B cell (primary cell): ENCODE measurements at regions not wholly inside any gene's neighbourhood (a gene's known extent, or its start where the extent isn't known, plus 50 kb on each side); places are given as distances from the start of the nearest gene placed in this dataset.

Experiments used
- ATAC-seq: fragments of 200-7000 bp; cut with Tn5 transposase; one replicate; pipeline ENCODE4 v1.10.0; 2021; ENCODE audit warnings: low read depth, mild to moderate bottlenecking, moderate number of reproducible peaks, moderate library complexity
- CTCF ChIA-PET: fragments of 350-600 bp; sonication (Branson Sonifier 250); formaldehyde crosslinking; loops from one replicate; lab custom pipeline; 2021; ENCODE audit warnings: antibody characterized with exemption, inconsistent platforms; lab: Charles Lee
- POLR2A ChIA-PET: fragments of 350-600 bp; sonication (Branson Sonifier 250); formaldehyde crosslinking; loops from one replicate; lab custom pipeline; 2021; ENCODE audit warnings: antibody characterized with exemption; lab: Charles Lee
- DNase-seq: peaks from one replicate; pipeline ENCODE4 v3.0.0; 2013
- H2AFZ ChIP-seq: 2 replicates; pipeline ENCODE4 v1.6.1; 2012; ENCODE audit warnings: mild to moderate bottlenecking, low read depth, low read length; ENCODE audit not compliant: insufficient read depth, poor library complexity, severe bottlenecking
- H3K27ac ChIP-seq, 2 donors: 1 replicate in 1 of 2; 2 replicates in 1 of 2; pipeline ENCODE4 v1.5.1; 2012 to 2013; ENCODE audit warnings: low read length in 2 of 2, mild to moderate bottlenecking in 2 of 2, moderate library complexity in 1 of 2
- H3K27me3 ChIP-seq, 4 experiments: fragments of 200-600 bp in 1 of 4; sonication (generic) in 1 of 4; replicated peaks in 1 of 4; 1 replicate in 2 of 4; 2 replicates in 2 of 4; pipeline versions ENCODE4 v1.6.1 to v1.7.0; 2013 to 2016; ENCODE audit warnings: low read length in 3 of 4, mild to moderate bottlenecking in 2 of 4, mixed read lengths in 1 of 4, moderate library complexity in 1 of 4; ENCODE audit not compliant: insufficient read depth in 4 of 4, control insufficient read depth in 3 of 4; ENCODE audit errors: control extremely low read depth in 1 of 4
- H3K36me3 ChIP-seq, 2 experiments: replicated peaks in 1 of 2; 1 replicate in 1 of 2; 2 replicates in 1 of 2; pipeline versions ENCODE4 v1.6.1 to v1.7.1; 2013; ENCODE audit warnings: low read length in 1 of 2; ENCODE audit not compliant: insufficient read depth in 2 of 2, control insufficient read depth in 1 of 2; ENCODE audit errors: control extremely low read depth in 1 of 2, extremely low read depth in 1 of 2
- H3K4me1 ChIP-seq, 2 donors: fragments of 200-600 bp in 1 of 2; sonication (generic) in 1 of 2; 1 replicate in 1 of 2; 2 replicates in 1 of 2; pipeline versions ENCODE4 v1.5.1 to v1.6.1; 2013 to 2017; ENCODE audit warnings: low read length in 2 of 2; ENCODE audit not compliant: control insufficient read depth in 2 of 2, insufficient read depth in 2 of 2
- H3K4me2 ChIP-seq: replicated peaks from 2 replicates; pipeline ENCODE3; 2012; ENCODE audit warnings: mild to moderate bottlenecking, low read depth, low read length; ENCODE audit not compliant: poor library complexity, severe bottlenecking
- H3K4me3 ChIP-seq, 5 experiments: fragments of 200-600 bp in 1 of 5; sonication (generic) in 1 of 5; 1 replicate in 3 of 5; 2 replicates in 2 of 5; pipeline versions ENCODE4 v1.5.1 to v1.7.0; 2011 to 2016; ENCODE audit warnings: low read length in 4 of 5, mild to moderate bottlenecking in 4 of 5, low read depth in 2 of 5, control low read depth in 1 of 5, moderate library complexity in 1 of 5; ENCODE audit not compliant: insufficient read depth in 1 of 5; ENCODE audit errors: control extremely low read depth in 1 of 5, extremely low read depth in 1 of 5
- H3K79me2 ChIP-seq: fragments of 200-600 bp; sonication (generic); one replicate; pipeline ENCODE4 v1.6.0; 2016; ENCODE audit warnings: low read length; ENCODE audit not compliant: control insufficient read depth, insufficient read depth
- H3K9ac ChIP-seq: fragments of 200-600 bp; sonication (generic); 2 replicates; pipeline ENCODE4 v1.6.1; 2017; ENCODE audit warnings: mild to moderate bottlenecking, low read length, moderate library complexity
- H3K9me3 ChIP-seq, 3 donors: one replicate each; pipeline versions ENCODE4 v1.6.1 to v1.7.1; 2013; ENCODE audit warnings: low read length in 2 of 3; ENCODE audit not compliant: control insufficient read depth in 2 of 3, insufficient read depth in 1 of 3; ENCODE audit errors: control extremely low read depth in 1 of 3
- H4K20me1 ChIP-seq: 2 replicates; pipeline ENCODE4 v1.6.0; 2012; ENCODE audit warnings: mild to moderate bottlenecking, low read length; ENCODE audit not compliant: insufficient read depth, control insufficient read depth, poor library complexity, severe bottlenecking
- H3K27ac Mint-ChIP-seq: one replicate; pipeline ENCODE4 v1.8.0; 2021; ENCODE audit warnings: mixed read lengths
- H3K27me3 Mint-ChIP-seq: one replicate; pipeline ENCODE4 v1.8.0; 2021; ENCODE audit warnings: mixed read lengths
- H3K4me1 Mint-ChIP-seq: one replicate; pipeline ENCODE4 v1.8.0; 2021; ENCODE audit warnings: mixed read lengths
- H3K4me3 Mint-ChIP-seq: one replicate; pipeline ENCODE4 v1.8.0; 2021; ENCODE audit warnings: mixed read lengths
- H3K9me3 Mint-ChIP-seq: one replicate; pipeline ENCODE4 v1.8.0; 2022; ENCODE audit warnings: mixed read lengths; ENCODE audit not compliant: insufficient read depth
- CTCF ChIP-seq: fragments of 200-600 bp; IDR thresholded peaks from one replicate; pipeline ENCODE4 v1.8.0; 2022; ENCODE audit warnings: antibody characterized with exemption, mild to moderate bottlenecking
- EZH2 ChIP-seq: IDR thresholded peaks from 2 replicates; pipeline ENCODE4 v1.6.1; 2012; ENCODE audit warnings: borderline replicate concordance, low read depth, mild to moderate bottlenecking, moderate library complexity, low read length; ENCODE audit not compliant: insufficient read depth, poor library complexity, severe bottlenecking
- WGBS: methylation state at CpG from one replicate; pipeline ENCODE4 v1.1.5; 2013; ENCODE audit warnings: missing lambda C conversion rate; ENCODE audit not compliant: insufficient coverage; 5-methylcytosine and 5-hydroxymethylcytosine counted together
- intact Hi-C: fragments of 100-400 bp; cut with micrococcal nuclease; formaldehyde crosslinking; loops from one replicate; pipeline ENCODE4 v1.10.0; 2022

- no peak for ATAC-seq
These were observed 186.7 kb downstream of the CXCL12 start for GRCh38 chr10:44198096-44198779.

GRCh38 chr10:44197646-44198045, 187.3 kb downstream of the CXCL12 start:
- WGBS: 94% methylated on average over 3 of the region's 3 CpGs
- CTCF ChIA-PET: no interaction called here
- intact Hi-C loops: no loop called here

More at GRCh38 chr10:44198096-44198779, 186.7 kb downstream of the CXCL12 start:
- no peak overlapping the region for H3K27ac Mint-ChIP-seq
- 85% methylated on average over 2 of the region's 4 CpGs for WGBS
- Histone ChIP-seq H3K79me2 (no peaks in the 10 kb centered on the region), H3K4me1 (no peaks in the 10 kb centered on the region), H4K20me1 (no peaks in the 10 kb centered on the region), H3K4me3 (no peak overlapping the region), H3K27me3 (no peaks in the 10 kb centered on the region), H3K9me3 (peaks cover 0 to 29% (median 3%) of the 10 kb centered on the region in 3 donors), H3K9ac (no peak overlapping the region), H2AFZ (no peak overlapping the region), H3K36me3 (no peaks in the 10 kb centered on the region), H3K27ac (no peak overlapping the region), H3K4me2 (no peak overlapping the region)
- peaks cover 4% of the 10 kb centered on the region for H3K9me3 Mint-ChIP-seq
- intact Hi-C loops: no loop called here
- ChIA-PET CTCF (no interaction called here), POLR2A (no interaction called here)
- H3K4me1 Mint-ChIP-seq: no peaks in the 10 kb centered on the region
- no peaks in the 10 kb centered on the region for H3K27me3 Mint-ChIP-seq
- H3K4me3 Mint-ChIP-seq: no peak overlapping the region
- TF ChIP-seq CTCF (no peak), EZH2 (no peak)
- DNase-seq: no peak

More at GRCh38 chr10:44197646-44198045, 187.3 kb downstream of the CXCL12 start:
- no peaks in the 10 kb centered on the region for H3K27me3 ChIP-seq
- peaks cover 0 to 32% (median 3%) of the 10 kb centered on the region in 3 donors for H3K9me3 ChIP-seq
- H3K36me3 ChIP-seq: no peaks in the 10 kb centered on the region
- H3K4me3 ChIP-seq: no peak overlapping the region
- Mint-ChIP-seq H3K27ac (no peak overlapping the region), H3K4me3 (no peak overlapping the region), H3K9me3 (peaks cover 4% of the 10 kb centered on the region), H3K27me3 (no peaks in the 10 kb centered on the region), H3K4me1 (no peaks in the 10 kb centered on the region)
- H3K9ac ChIP-seq: no peak overlapping the region
- DNase-seq (no peak), ATAC-seq (no peak)
- H4K20me1 ChIP-seq: no peaks in the 10 kb centered on the region
- no peaks in the 10 kb centered on the region for H3K79me2 ChIP-seq
- no peaks in the 10 kb centered on the region for H3K4me1 ChIP-seq
- TF ChIP-seq EZH2: no peak
- no peak for TF ChIP-seq CTCF
- H3K4me2 ChIP-seq: no peak overlapping the region
- POLR2A ChIA-PET: no interaction called here
- H3K27ac ChIP-seq: no peak overlapping the region
- no peak overlapping the region for H2AFZ ChIP-seq
